ENCODE measurements at regions not wholly inside any gene's neighbourhood (a gene's known extent, or its start where the extent isn't known, plus 50 kb on each side); places are given as distances from the start of the nearest gene placed in this dataset.

- Histone ChIP-seq H3K27ac (ENCODE audit: low read depth, low read length) (no peak overlapping the region), H4K20me1 (ENCODE audit: control insufficient read depth, insufficient read depth, low read depth, low read length) (no peaks in the 10 kb centered on the region), H3K4me2 (ENCODE audit: low read length) (no peak overlapping the region), H3F3A (ENCODE audit: control insufficient read depth, insufficient read depth) (no peaks in the 10 kb centered on the region), H3K4me1 (ENCODE audit: control insufficient read depth, low read length) (no peaks in the 10 kb centered on the region), H3K9me3 (ENCODE audit: control insufficient read depth, insufficient read depth, low read length) (no peaks in the 10 kb centered on the region), H3K4me3 (ENCODE audit: low read length) (no peak overlapping the region), H3K36me3 (ENCODE audit: control insufficient read depth, low read length) (no peaks in the 10 kb centered on the region), H3K27me3 (ENCODE audit: control insufficient read depth, low read length) (peaks cover 33% of the 10 kb centered on the region), H3K9me2 (replicated peaks; ENCODE audit: control insufficient read depth, low read length) (no peaks in the 10 kb centered on the region), H3K79me2 (ENCODE audit: control insufficient read depth, low read length) (no peaks in the 10 kb centered on the region)
- no peak for TF ChIP-seq EZH2phosphoT487 (IDR thresholded peaks at IDR 0.05; ENCODE audit: borderline replicate concordance, low read length)
- TF ChIP-seq, protein P1, sequence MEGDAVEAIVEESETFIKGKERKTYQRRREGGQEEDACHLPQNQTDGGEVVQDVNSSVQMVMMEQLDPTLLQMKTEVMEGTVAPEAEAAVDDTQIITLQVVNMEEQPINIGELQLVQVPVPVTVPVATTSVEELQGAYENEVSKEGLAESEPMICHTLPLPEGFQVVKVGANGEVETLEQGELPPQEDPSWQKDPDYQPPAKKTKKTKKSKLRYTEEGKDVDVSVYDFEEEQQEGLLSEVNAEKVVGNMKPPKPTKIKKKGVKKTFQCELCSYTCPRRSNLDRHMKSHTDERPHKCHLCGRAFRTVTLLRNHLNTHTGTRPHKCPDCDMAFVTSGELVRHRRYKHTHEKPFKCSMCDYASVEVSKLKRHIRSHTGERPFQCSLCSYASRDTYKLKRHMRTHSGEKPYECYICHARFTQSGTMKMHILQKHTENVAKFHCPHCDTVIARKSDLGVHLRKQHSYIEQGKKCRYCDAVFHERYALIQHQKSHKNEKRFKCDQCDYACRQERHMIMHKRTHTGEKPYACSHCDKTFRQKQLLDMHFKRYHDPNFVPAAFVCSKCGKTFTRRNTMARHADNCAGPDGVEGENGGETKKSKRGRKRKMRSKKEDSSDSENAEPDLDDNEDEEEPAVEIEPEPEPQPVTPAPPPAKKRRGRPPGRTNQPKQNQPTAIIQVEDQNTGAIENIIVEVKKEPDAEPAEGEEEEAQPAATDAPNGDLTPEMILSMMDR (IDR thresholded peaks at IDR 0.05; ENCODE audit: low read depth, low read length, poor library complexity, severe bottlenecking), result no peak
Measured at GRCh38 chr21:35482096-35482495, 433.0 kb upstream of the RUNX1 start.

DNA sequence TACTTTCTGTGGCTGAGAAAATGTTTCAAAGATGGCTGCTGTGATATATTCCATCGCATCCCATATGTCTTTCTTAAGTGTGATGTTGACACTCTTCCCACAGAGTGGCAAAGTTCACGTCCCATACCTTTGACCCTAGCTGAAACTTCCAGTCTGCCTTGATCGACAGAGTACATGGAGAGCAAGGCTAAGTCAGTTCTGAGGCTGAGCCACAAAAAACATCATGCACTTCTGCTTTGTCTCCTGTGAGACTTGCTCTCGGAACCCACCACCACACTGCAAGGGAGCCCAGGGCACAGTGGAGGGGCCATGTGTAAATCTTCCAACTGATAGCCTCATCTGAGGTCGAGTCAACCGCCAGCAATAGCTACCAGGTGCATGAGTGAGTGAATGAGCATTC is 431.9 kb upstream of the RUNX1 start:
- Histone ChIP-seq H4K20me1 (ENCODE audit: control insufficient read depth, insufficient read depth, low read depth, low read length) (no peaks in the 10 kb centered on the region), H3F3A (ENCODE audit: control insufficient read depth, insufficient read depth) (no peaks in the 10 kb centered on the region), H3K4me1 (ENCODE audit: control insufficient read depth, low read length) (no peaks in the 10 kb centered on the region), H3K9me3 (ENCODE audit: control insufficient read depth, insufficient read depth, low read length) (no peaks in the 10 kb centered on the region), H3K27me3 (ENCODE audit: control insufficient read depth, low read length) (peaks cover 37% of the 10 kb centered on the region), H3K36me3 (ENCODE audit: control insufficient read depth, low read length) (no peaks in the 10 kb centered on the region), H3K4me2 (ENCODE audit: low read length) (no peak overlapping the region), H3K27ac (ENCODE audit: low read depth, low read length) (no peak overlapping the region), H3K9me2 (replicated peaks; ENCODE audit: control insufficient read depth, low read length) (no peaks in the 10 kb centered on the region), H3K79me2 (ENCODE audit: control insufficient read depth, low read length) (no peaks in the 10 kb centered on the region), H3K4me3 (ENCODE audit: low read length) (no peak overlapping the region)
- TF ChIP-seq, protein P1 (IDR thresholded peaks at IDR 0.05; ENCODE audit: low read depth, low read length, poor library complexity, severe bottlenecking), result no peak
- no peak for TF ChIP-seq EZH2phosphoT487 (IDR thresholded peaks at IDR 0.05; ENCODE audit: borderline replicate concordance, low read length)

- Histone ChIP-seq H3K27me3 (ENCODE audit: control insufficient read depth, low read length) (peaks cover 38% of the 10 kb centered on the region), H3K9me2 (replicated peaks; ENCODE audit: control insufficient read depth, low read length) (no peaks in the 10 kb centered on the region), H3F3A (ENCODE audit: control insufficient read depth, insufficient read depth) (no peaks in the 10 kb centered on the region), H3K36me3 (ENCODE audit: control insufficient read depth, low read length) (no peaks in the 10 kb centered on the region), H3K79me2 (ENCODE audit: control insufficient read depth, low read length) (no peaks in the 10 kb centered on the region), H3K4me1 (ENCODE audit: control insufficient read depth, low read length) (no peaks in the 10 kb centered on the region), H3K4me3 (ENCODE audit: low read length) (no peak overlapping the region), H3K4me2 (ENCODE audit: low read length) (no peak overlapping the region), H4K20me1 (ENCODE audit: control insufficient read depth, insufficient read depth, low read depth, low read length) (no peaks in the 10 kb centered on the region), H3K9me3 (ENCODE audit: control insufficient read depth, insufficient read depth, low read length) (no peaks in the 10 kb centered on the region), H3K27ac (ENCODE audit: low read depth, low read length) (no peak overlapping the region)
- TF ChIP-seq, protein P1 (IDR thresholded peaks at IDR 0.05; ENCODE audit: low read depth, low read length, poor library complexity, severe bottlenecking), result no peak
- TF ChIP-seq EZH2phosphoT487 (IDR thresholded peaks at IDR 0.05; ENCODE audit: borderline replicate concordance, low read length), result no peak
Measured at GRCh38 chr21:35479529-35479928, 430.4 kb upstream of the RUNX1 start.

- H3K9me2 ChIP-seq (replicated peaks; ENCODE audit: control insufficient read depth, low read length), result no peaks in the 10 kb centered on the region
- no peaks in the 10 kb centered on the region for H3K36me3 ChIP-seq (ENCODE audit: control insufficient read depth, low read length)
- no peak overlapping the region for H3K27ac ChIP-seq (ENCODE audit: low read depth, low read length)
- no peaks in the 10 kb centered on the region for H3K9me3 ChIP-seq (ENCODE audit: control insufficient read depth, insufficient read depth, low read length)
- TF ChIP-seq, protein P1 (IDR thresholded peaks at IDR 0.05; ENCODE audit: low read depth, low read length, poor library complexity, severe bottlenecking), result no peak
- TF ChIP-seq EZH2phosphoT487 (IDR thresholded peaks at IDR 0.05; ENCODE audit: borderline replicate concordance, low read length), result no peak
- no peak overlapping the region for H3K4me2 ChIP-seq (ENCODE audit: low read length)
- H3K4me1 ChIP-seq (ENCODE audit: control insufficient read depth, low read length), result no peaks in the 10 kb centered on the region
- H4K20me1 ChIP-seq (ENCODE audit: control insufficient read depth, insufficient read depth, low read depth, low read length), result no peaks in the 10 kb centered on the region
- no peaks in the 10 kb centered on the region for H3F3A ChIP-seq (ENCODE audit: control insufficient read depth, insufficient read depth)
- no peaks in the 10 kb centered on the region for H3K79me2 ChIP-seq (ENCODE audit: control insufficient read depth, low read length)
- H3K27me3 ChIP-seq (ENCODE audit: control insufficient read depth, low read length), result peaks cover 34% of the 10 kb centered on the region
- H3K4me3 ChIP-seq (ENCODE audit: low read length), result no peak overlapping the region
Measured at GRCh38 chr21:35479065-35479448, 430.0 kb upstream of the RUNX1 start.

Data from DOHH2 (cell line).